D721Med (cell line): ENCODE measurements at regions not wholly inside any gene's neighbourhood (a gene's known extent, or its start where the extent isn't known, plus 50 kb on each side); places are given as distances from the start of the nearest gene placed in this dataset.
"Not testable (repeated sequence)": the region's sequence is repeated elsewhere in the genome, so short reads cannot be mapped to it uniquely, and the experiment has no call there.

Experiments used
- DNase-seq: peaks from one replicate; pipeline ENCODE4 v3.0.0; 2011; ENCODE audit warnings: low spot score; ENCODE audit not compliant: insufficient read length
- FAIRE-seq: peaks from 2 replicates; lab custom pipeline; 2011; peaks lifted over from hg19 to GRCh38; lab: Jason Lieb, UNC
- TF ChIP-seq, protein P1 (sequence below): IDR thresholded peaks from 2 replicates; pipeline ENCODE4 v1.5.1; 2012; ENCODE audit warnings: mild to moderate bottlenecking, control low read depth; ENCODE audit not compliant: insufficient read depth; ENCODE audit errors: missing control alignments

DNA sequence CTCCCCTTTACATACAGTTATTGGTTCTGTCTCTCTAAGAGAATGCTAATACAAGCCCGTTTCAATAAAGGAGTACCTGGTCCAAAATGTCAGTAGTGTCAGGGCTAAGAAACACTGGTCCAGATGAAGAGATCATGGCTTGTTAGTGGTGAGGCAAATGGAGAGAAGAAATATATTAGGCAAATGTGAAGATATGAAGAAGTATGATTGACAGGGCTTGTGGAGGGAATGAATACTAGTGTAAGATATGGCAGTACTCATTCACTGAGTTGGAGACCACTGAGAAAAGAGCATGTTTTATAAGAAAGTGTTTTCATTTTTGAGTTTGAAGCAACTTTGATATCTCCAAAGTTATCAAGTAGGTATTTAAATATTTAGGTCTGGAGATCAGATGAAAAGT, 290.5 kb upstream of the MEF2C start:
- DNase-seq = no peak
- TF ChIP-seq, protein P1, sequence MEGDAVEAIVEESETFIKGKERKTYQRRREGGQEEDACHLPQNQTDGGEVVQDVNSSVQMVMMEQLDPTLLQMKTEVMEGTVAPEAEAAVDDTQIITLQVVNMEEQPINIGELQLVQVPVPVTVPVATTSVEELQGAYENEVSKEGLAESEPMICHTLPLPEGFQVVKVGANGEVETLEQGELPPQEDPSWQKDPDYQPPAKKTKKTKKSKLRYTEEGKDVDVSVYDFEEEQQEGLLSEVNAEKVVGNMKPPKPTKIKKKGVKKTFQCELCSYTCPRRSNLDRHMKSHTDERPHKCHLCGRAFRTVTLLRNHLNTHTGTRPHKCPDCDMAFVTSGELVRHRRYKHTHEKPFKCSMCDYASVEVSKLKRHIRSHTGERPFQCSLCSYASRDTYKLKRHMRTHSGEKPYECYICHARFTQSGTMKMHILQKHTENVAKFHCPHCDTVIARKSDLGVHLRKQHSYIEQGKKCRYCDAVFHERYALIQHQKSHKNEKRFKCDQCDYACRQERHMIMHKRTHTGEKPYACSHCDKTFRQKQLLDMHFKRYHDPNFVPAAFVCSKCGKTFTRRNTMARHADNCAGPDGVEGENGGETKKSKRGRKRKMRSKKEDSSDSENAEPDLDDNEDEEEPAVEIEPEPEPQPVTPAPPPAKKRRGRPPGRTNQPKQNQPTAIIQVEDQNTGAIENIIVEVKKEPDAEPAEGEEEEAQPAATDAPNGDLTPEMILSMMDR = no peak
- FAIRE-seq = no peak

DNA sequence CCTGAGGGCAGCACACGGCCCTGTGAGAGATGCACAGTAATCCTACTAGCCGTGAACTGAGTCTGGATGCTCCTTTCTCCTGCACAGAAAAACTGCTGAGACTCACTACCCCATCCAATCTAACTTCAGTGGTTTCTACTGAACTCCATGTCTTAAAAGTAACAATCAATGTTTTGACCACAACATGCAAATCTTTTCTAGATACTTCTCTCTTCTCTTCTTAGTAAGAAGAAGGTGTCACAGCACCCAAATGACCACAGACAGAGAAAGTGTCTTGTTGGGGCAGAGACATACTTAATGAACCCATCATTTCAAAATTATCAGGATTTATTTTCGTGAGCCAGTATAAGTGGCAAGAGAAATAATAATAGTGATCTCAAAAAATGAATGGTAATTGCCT, 285.8 kb upstream of the MEF2C start:
- no peak for DNase-seq
- FAIRE-seq = no peak
- TF ChIP-seq, protein P1 = no peak

- not testable (repeated sequence) for DNase-seq, FAIRE-seq
Observed at GRCh38 chr5:89164703-89165102, 281.7 kb upstream of the MEF2C start.

GRCh38 chr5:89156226-89156625, 273.2 kb upstream of the MEF2C start:
- FAIRE-seq (no peak), DNase-seq (no peak)
- TF ChIP-seq, protein P1 = no peak

- TF ChIP-seq, protein P1 = no peak
- no peak for DNase-seq
- no peak for FAIRE-seq
Observed at GRCh38 chr5:89147031-89147430, 264.0 kb upstream of the MEF2C start.

- no peak for DNase-seq
- TF ChIP-seq, protein P1 = no peak
- no peak for FAIRE-seq
Observed at GRCh38 chr5:89137148-89137547, 254.2 kb upstream of the MEF2C start.

- FAIRE-seq (no peak), DNase-seq (no peak)
- TF ChIP-seq, protein P1 = no peak
Observed at GRCh38 chr5:89133975-89134374, 251.0 kb upstream of the MEF2C start.

GRCh38 chr5:89133129-89133528, 250.1 kb upstream of the MEF2C start:
- TF ChIP-seq, protein P1 = no peak
- DNase-seq (no peak), FAIRE-seq (no peak)
